Fibroblast of lung (primary cell): ENCODE measurements at regions not wholly inside any gene's neighbourhood (a gene's known extent, or its start where the extent isn't known, plus 50 kb on each side); places are given as distances from the start of the nearest gene placed in this dataset.

ENCODE experiments used
- DNase-seq, 2 donors: peaks; one replicate each; pipeline versions ENCODE4 v3.0.0 to v3.0.0-alpha.2; 2010; ENCODE audit warnings: low read depth in 2 of 2
- H2AFZ ChIP-seq: 2 replicates; pipeline ENCODE4 v1.5.1; 2012; ENCODE audit warnings: low read length, control low read depth, inconsistent platforms
- H3K27ac ChIP-seq: 2 replicates; pipeline ENCODE4 v1.5.1; 2011; ENCODE audit warnings: low read length, control low read depth; ENCODE audit not compliant: insufficient read depth
- H3K27me3 ChIP-seq: 2 replicates; pipeline ENCODE4 v1.5.1; 2011; ENCODE audit warnings: mild to moderate bottlenecking, low read length; ENCODE audit not compliant: control insufficient read depth, insufficient read depth
- H3K36me3 ChIP-seq: 2 replicates; pipeline ENCODE4 v1.5.1; 2011; ENCODE audit warnings: low read length; ENCODE audit not compliant: control insufficient read depth, insufficient read depth
- H3K4me1 ChIP-seq: 2 replicates; pipeline ENCODE4 v1.5.1; 2011; ENCODE audit warnings: low read length; ENCODE audit not compliant: control insufficient read depth, insufficient read depth; ENCODE audit errors: extremely low read depth
- H3K4me2 ChIP-seq: 2 replicates; pipeline ENCODE4 v1.5.1; 2011; ENCODE audit warnings: low read length, control low read depth; ENCODE audit not compliant: insufficient read depth; ENCODE audit errors: extremely low read depth
- H3K4me3 ChIP-seq, 4 experiments: fragments of 200-600 bp in 1 of 4; sonication (generic) in 1 of 4; replicated peaks in 1 of 4; 2 replicates each; pipeline ENCODE4 v1.5.1; 2011 to 2016; ENCODE audit warnings: low read length in 4 of 4, low read depth in 3 of 4, mild to moderate bottlenecking in 3 of 4, control low read depth in 2 of 4, inconsistent platforms in 1 of 4, mixed read lengths in 1 of 4; ENCODE audit not compliant: insufficient read depth in 1 of 4; ENCODE audit errors: control extremely low read depth in 1 of 4
- H3K79me2 ChIP-seq: 2 replicates; pipeline ENCODE4 v1.5.1; 2012; ENCODE audit warnings: mild to moderate bottlenecking, low read length, inconsistent platforms; ENCODE audit not compliant: control insufficient read depth, insufficient read depth
- H3K9ac ChIP-seq: 2 replicates; pipeline ENCODE4 v1.5.1; 2011; ENCODE audit warnings: mild to moderate bottlenecking, low read length, control low read depth; ENCODE audit not compliant: insufficient read depth
- H3K9me3 ChIP-seq: 2 replicates; pipeline ENCODE4 v1.5.1; 2012; ENCODE audit warnings: low read depth, low read length; ENCODE audit not compliant: control insufficient read depth, insufficient read depth
- H4K20me1 ChIP-seq: 2 replicates; pipeline ENCODE4 v1.5.1; 2011; ENCODE audit warnings: low read length; ENCODE audit not compliant: control insufficient read depth, insufficient read depth; ENCODE audit errors: extremely low read depth
- EZH2 ChIP-seq: IDR thresholded peaks from 2 replicates; pipeline ENCODE4 v1.5.1; 2012; ENCODE audit warnings: low read length, control low read depth, mild to moderate bottlenecking; ENCODE audit errors: missing control alignments
- TF ChIP-seq, protein P1 (sequence below), 2 donors: IDR thresholded peaks in 1 of 2; conservative IDR thresholded peaks in 1 of 2; 1 replicate in 1 of 2; 2 replicates in 1 of 2; pipeline ENCODE4 v1.5.1; 2011 to 2012; ENCODE audit warnings: low read length in 2 of 2, control low read depth in 1 of 2, inconsistent platforms in 1 of 2, low read depth in 1 of 2, mild to moderate bottlenecking in 1 of 2

DNA sequence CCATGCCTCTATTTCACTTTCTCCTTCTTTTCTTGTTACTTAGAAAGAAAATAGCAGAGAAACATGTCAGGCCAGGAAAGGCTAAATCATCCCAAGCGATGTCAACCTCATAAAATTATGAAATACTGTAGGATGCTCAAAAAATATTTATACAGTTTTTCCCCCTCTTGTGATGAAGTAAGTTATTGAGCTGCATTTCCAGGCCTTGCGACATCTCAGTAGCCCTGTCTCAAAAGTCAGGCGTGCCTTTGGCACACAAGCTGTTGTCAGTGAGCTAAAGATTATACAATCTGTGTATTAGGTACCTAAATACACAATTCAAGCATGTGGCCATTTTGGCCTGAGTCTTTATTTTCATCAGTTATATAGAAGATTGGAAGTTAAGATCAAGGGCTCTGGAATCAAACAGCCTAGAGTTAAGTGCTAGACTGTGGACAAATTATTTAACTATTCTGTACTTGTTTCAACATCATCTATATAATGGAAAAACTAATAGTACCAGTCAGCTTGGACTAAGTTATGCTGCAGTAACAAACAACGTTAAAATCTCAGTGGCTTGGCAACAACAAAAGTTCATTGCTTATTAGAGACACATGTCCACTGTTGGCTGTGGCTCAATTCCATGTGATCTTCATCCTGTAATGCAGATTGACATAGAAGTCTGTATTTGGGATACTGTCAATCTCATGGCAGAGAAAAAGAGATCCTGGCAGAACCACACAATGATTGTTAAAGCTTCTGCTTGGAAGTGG, 406.4 kb upstream of the PROK2 start:
- DNase-seq, result peak in 1 of 2 donors; percentile 58
- H3K4me3 ChIP-seq, result no peak overlapping the region
- peaks cover 3% of the 10 kb centered on the region for H3K4me1 ChIP-seq
- H3K27ac ChIP-seq, result no peak overlapping the region
- no peaks in the 10 kb centered on the region for H3K79me2 ChIP-seq
- H2AFZ ChIP-seq, result no peak overlapping the region
- TF ChIP-seq, protein P1, sequence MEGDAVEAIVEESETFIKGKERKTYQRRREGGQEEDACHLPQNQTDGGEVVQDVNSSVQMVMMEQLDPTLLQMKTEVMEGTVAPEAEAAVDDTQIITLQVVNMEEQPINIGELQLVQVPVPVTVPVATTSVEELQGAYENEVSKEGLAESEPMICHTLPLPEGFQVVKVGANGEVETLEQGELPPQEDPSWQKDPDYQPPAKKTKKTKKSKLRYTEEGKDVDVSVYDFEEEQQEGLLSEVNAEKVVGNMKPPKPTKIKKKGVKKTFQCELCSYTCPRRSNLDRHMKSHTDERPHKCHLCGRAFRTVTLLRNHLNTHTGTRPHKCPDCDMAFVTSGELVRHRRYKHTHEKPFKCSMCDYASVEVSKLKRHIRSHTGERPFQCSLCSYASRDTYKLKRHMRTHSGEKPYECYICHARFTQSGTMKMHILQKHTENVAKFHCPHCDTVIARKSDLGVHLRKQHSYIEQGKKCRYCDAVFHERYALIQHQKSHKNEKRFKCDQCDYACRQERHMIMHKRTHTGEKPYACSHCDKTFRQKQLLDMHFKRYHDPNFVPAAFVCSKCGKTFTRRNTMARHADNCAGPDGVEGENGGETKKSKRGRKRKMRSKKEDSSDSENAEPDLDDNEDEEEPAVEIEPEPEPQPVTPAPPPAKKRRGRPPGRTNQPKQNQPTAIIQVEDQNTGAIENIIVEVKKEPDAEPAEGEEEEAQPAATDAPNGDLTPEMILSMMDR (conservative IDR thresholded peaks at IDR 0.05 in 1 of 2, IDR thresholded peaks at IDR 0.05 in 1 of 2; ENCODE audit: low read depth in 1 of 2, low read length in 2 of 2), result no peak
- H4K20me1 ChIP-seq, result no peaks in the 10 kb centered on the region
- H3K9ac ChIP-seq, result no peak overlapping the region
- no peaks in the 10 kb centered on the region for H3K36me3 ChIP-seq
- no peaks in the 10 kb centered on the region for H3K9me3 ChIP-seq
- H3K27me3 ChIP-seq, result no peaks in the 10 kb centered on the region
- H3K4me2 ChIP-seq, result no peak overlapping the region

DNA sequence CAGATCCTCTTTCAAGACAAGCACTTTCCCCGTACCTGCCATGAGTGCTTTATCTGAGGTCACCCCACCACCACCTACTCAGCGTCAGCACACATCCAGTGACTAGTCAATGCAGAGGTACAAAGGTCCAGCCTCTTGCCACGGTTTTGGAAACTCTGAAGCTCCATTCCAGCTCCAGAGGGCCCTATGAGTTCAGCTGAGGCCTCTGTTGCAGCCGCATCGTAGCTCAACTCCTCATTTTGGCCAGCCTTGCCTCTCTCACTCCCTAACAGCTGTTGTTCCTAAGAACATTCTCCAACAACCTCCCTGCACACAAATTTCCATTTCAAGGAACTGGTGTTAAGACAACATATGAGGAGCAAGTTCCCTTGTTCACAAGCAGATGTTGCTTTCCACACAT, 405.1 kb upstream of the PROK2 start:
- Histone ChIP-seq H3K4me2 (no peak overlapping the region), H3K4me1 (peaks cover 5% of the 10 kb centered on the region), H3K79me2 (no peaks in the 10 kb centered on the region), H3K4me3 (no peak overlapping the region), H3K27me3 (no peaks in the 10 kb centered on the region), H4K20me1 (no peaks in the 10 kb centered on the region), H3K36me3 (no peaks in the 10 kb centered on the region), H2AFZ (no peak overlapping the region), H3K27ac (no peak overlapping the region), H3K9ac (no peak overlapping the region), H3K9me3 (no peaks in the 10 kb centered on the region)
- DNase-seq, result no peak
- TF ChIP-seq, protein P1 (conservative IDR thresholded peaks at IDR 0.05 in 1 of 2, IDR thresholded peaks at IDR 0.05 in 1 of 2; ENCODE audit: low read depth in 1 of 2, low read length in 2 of 2), result no peak

DNA sequence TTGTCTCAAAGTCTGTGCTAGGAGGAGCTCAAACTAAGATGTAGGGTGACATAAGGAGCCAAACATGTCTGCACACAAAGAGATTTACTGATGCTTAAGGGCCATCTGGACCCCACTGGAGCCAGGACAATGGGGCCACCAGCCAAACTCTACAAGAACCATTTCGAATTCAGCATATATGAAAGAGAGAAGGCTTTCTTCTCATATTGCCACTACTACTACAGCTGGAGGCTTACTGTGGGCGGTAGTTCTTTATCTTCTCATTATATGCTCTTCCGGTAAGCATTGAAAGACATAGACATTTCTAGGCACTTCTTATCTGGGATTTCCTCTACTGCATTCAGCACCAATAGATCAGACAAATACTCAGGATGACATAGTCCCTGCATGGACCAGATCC, 404.4 kb upstream of the PROK2 start:
- H3K27me3 ChIP-seq, result no peaks in the 10 kb centered on the region

More for the DNA sequence above, 404.4 kb upstream of the PROK2 start:
- no peak overlapping the region for H2AFZ ChIP-seq
- no peak for DNase-seq
- no peak overlapping the region for H3K4me2 ChIP-seq
- H4K20me1 ChIP-seq, result no peaks in the 10 kb centered on the region
- no peak for TF ChIP-seq EZH2
- TF ChIP-seq, protein P1 (conservative IDR thresholded peaks at IDR 0.05 in 1 of 2, IDR thresholded peaks at IDR 0.05 in 1 of 2; ENCODE audit: low read depth in 1 of 2, low read length in 2 of 2), result no peak
- H3K36me3 ChIP-seq, result no peaks in the 10 kb centered on the region
- no peak overlapping the region for H3K9ac ChIP-seq
- no peak overlapping the region for H3K4me3 ChIP-seq
- H3K9me3 ChIP-seq, result no peaks in the 10 kb centered on the region
- no peaks in the 10 kb centered on the region for H3K79me2 ChIP-seq
- no peak overlapping the region for H3K27ac ChIP-seq
- peaks cover 5% of the 10 kb centered on the region for H3K4me1 ChIP-seq
